C4-2B (cell line): ENCODE measurements at regions not wholly inside any gene's neighbourhood (a gene's known extent, or its start where the extent isn't known, plus 50 kb on each side); places are given as distances from the start of the nearest gene placed in this dataset.

ENCODE experiments used
- ZFX ChIP-seq: fragments of 450-650 bp; IDR thresholded peaks from 2 replicates; pipeline ENCODE4 v1.6.1; 2017
- TF ChIP-seq, protein P1 (sequence below): fragments of 450-650 bp; conservative IDR thresholded peaks from 2 replicates; pipeline ENCODE4 v1.5.1; 2017; ENCODE audit warnings: mild to moderate bottlenecking

DNA sequence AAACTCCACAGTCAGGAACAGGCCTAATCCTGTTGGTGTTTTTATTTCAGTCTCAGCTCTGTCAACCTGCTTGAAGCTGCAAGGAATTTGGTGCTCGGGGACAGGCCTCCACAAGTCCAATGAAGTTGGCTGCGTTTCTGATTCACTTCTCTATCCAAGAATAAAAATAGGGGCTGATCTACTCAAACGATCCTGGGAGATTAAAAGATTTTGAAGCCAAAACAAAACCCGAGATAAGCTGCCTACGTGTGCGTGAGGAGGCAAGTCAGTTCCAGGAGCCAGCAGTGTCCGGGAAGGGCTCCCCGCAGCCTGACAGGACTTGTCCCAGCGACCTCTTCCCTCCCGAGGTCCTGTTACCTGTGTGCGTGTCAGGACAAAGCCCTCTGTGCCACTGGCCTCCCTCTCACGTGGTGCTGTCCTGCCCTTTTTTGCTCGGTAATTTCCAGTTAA lies 98.0 kb downstream of the ETS2 start:
- TF ChIP-seq, protein P1, sequence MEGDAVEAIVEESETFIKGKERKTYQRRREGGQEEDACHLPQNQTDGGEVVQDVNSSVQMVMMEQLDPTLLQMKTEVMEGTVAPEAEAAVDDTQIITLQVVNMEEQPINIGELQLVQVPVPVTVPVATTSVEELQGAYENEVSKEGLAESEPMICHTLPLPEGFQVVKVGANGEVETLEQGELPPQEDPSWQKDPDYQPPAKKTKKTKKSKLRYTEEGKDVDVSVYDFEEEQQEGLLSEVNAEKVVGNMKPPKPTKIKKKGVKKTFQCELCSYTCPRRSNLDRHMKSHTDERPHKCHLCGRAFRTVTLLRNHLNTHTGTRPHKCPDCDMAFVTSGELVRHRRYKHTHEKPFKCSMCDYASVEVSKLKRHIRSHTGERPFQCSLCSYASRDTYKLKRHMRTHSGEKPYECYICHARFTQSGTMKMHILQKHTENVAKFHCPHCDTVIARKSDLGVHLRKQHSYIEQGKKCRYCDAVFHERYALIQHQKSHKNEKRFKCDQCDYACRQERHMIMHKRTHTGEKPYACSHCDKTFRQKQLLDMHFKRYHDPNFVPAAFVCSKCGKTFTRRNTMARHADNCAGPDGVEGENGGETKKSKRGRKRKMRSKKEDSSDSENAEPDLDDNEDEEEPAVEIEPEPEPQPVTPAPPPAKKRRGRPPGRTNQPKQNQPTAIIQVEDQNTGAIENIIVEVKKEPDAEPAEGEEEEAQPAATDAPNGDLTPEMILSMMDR, result no peak
- no peak for TF ChIP-seq ZFX
